B cell (primary cell): ENCODE measurements at regions not wholly inside any gene's neighbourhood (a gene's known extent, or its start where the extent isn't known, plus 50 kb on each side); places are given as distances from the start of the nearest gene placed in this dataset.
"Not testable (repeated sequence)": the region's sequence is repeated elsewhere in the genome, so short reads cannot be mapped to it uniquely, and the experiment has no call there.

ENCODE experiments used
- ATAC-seq: fragments of 200-7000 bp; cut with Tn5 transposase; one replicate; pipeline ENCODE4 v1.10.0; 2021; ENCODE audit warnings: low read depth, mild to moderate bottlenecking, moderate number of reproducible peaks, moderate library complexity
- CTCF ChIA-PET: fragments of 350-600 bp; sonication (Branson Sonifier 250); formaldehyde crosslinking; loops from one replicate; lab custom pipeline; 2021; ENCODE audit warnings: antibody characterized with exemption, inconsistent platforms; lab: Charles Lee
- POLR2A ChIA-PET: fragments of 350-600 bp; sonication (Branson Sonifier 250); formaldehyde crosslinking; loops from one replicate; lab custom pipeline; 2021; ENCODE audit warnings: antibody characterized with exemption; lab: Charles Lee
- DNase-seq: peaks from one replicate; pipeline ENCODE4 v3.0.0; 2013
- H2AFZ ChIP-seq: 2 replicates; pipeline ENCODE4 v1.6.1; 2012; ENCODE audit warnings: mild to moderate bottlenecking, low read depth, low read length; ENCODE audit not compliant: insufficient read depth, poor library complexity, severe bottlenecking
- H3K27ac ChIP-seq, 2 donors: 1 replicate in 1 of 2; 2 replicates in 1 of 2; pipeline ENCODE4 v1.5.1; 2012 to 2013; ENCODE audit warnings: low read length in 2 of 2, mild to moderate bottlenecking in 2 of 2, moderate library complexity in 1 of 2
- H3K27me3 ChIP-seq, 4 experiments: fragments of 200-600 bp in 1 of 4; sonication (generic) in 1 of 4; replicated peaks in 1 of 4; 1 replicate in 2 of 4; 2 replicates in 2 of 4; pipeline versions ENCODE4 v1.6.1 to v1.7.0; 2013 to 2016; ENCODE audit warnings: low read length in 3 of 4, mild to moderate bottlenecking in 2 of 4, mixed read lengths in 1 of 4, moderate library complexity in 1 of 4; ENCODE audit not compliant: insufficient read depth in 4 of 4, control insufficient read depth in 3 of 4; ENCODE audit errors: control extremely low read depth in 1 of 4
- H3K36me3 ChIP-seq, 2 experiments: replicated peaks in 1 of 2; 1 replicate in 1 of 2; 2 replicates in 1 of 2; pipeline versions ENCODE4 v1.6.1 to v1.7.1; 2013; ENCODE audit warnings: low read length in 1 of 2; ENCODE audit not compliant: insufficient read depth in 2 of 2, control insufficient read depth in 1 of 2; ENCODE audit errors: control extremely low read depth in 1 of 2, extremely low read depth in 1 of 2
- H3K4me1 ChIP-seq, 2 donors: fragments of 200-600 bp in 1 of 2; sonication (generic) in 1 of 2; 1 replicate in 1 of 2; 2 replicates in 1 of 2; pipeline versions ENCODE4 v1.5.1 to v1.6.1; 2013 to 2017; ENCODE audit warnings: low read length in 2 of 2; ENCODE audit not compliant: control insufficient read depth in 2 of 2, insufficient read depth in 2 of 2
- H3K4me2 ChIP-seq: replicated peaks from 2 replicates; pipeline ENCODE3; 2012; ENCODE audit warnings: mild to moderate bottlenecking, low read depth, low read length; ENCODE audit not compliant: poor library complexity, severe bottlenecking
- H3K4me3 ChIP-seq, 5 experiments: fragments of 200-600 bp in 1 of 5; sonication (generic) in 1 of 5; 1 replicate in 3 of 5; 2 replicates in 2 of 5; pipeline versions ENCODE4 v1.5.1 to v1.7.0; 2011 to 2016; ENCODE audit warnings: low read length in 4 of 5, mild to moderate bottlenecking in 4 of 5, low read depth in 2 of 5, control low read depth in 1 of 5, moderate library complexity in 1 of 5; ENCODE audit not compliant: insufficient read depth in 1 of 5; ENCODE audit errors: control extremely low read depth in 1 of 5, extremely low read depth in 1 of 5
- H3K79me2 ChIP-seq: fragments of 200-600 bp; sonication (generic); one replicate; pipeline ENCODE4 v1.6.0; 2016; ENCODE audit warnings: low read length; ENCODE audit not compliant: control insufficient read depth, insufficient read depth
- H3K9ac ChIP-seq: fragments of 200-600 bp; sonication (generic); 2 replicates; pipeline ENCODE4 v1.6.1; 2017; ENCODE audit warnings: mild to moderate bottlenecking, low read length, moderate library complexity
- H3K9me3 ChIP-seq, 3 donors: one replicate each; pipeline versions ENCODE4 v1.6.1 to v1.7.1; 2013; ENCODE audit warnings: low read length in 2 of 3; ENCODE audit not compliant: control insufficient read depth in 2 of 3, insufficient read depth in 1 of 3; ENCODE audit errors: control extremely low read depth in 1 of 3
- H4K20me1 ChIP-seq: 2 replicates; pipeline ENCODE4 v1.6.0; 2012; ENCODE audit warnings: mild to moderate bottlenecking, low read length; ENCODE audit not compliant: insufficient read depth, control insufficient read depth, poor library complexity, severe bottlenecking
- H3K27ac Mint-ChIP-seq: one replicate; pipeline ENCODE4 v1.8.0; 2021; ENCODE audit warnings: mixed read lengths
- H3K27me3 Mint-ChIP-seq: one replicate; pipeline ENCODE4 v1.8.0; 2021; ENCODE audit warnings: mixed read lengths
- H3K4me1 Mint-ChIP-seq: one replicate; pipeline ENCODE4 v1.8.0; 2021; ENCODE audit warnings: mixed read lengths
- H3K4me3 Mint-ChIP-seq: one replicate; pipeline ENCODE4 v1.8.0; 2021; ENCODE audit warnings: mixed read lengths
- H3K9me3 Mint-ChIP-seq: one replicate; pipeline ENCODE4 v1.8.0; 2022; ENCODE audit warnings: mixed read lengths; ENCODE audit not compliant: insufficient read depth
- EZH2 ChIP-seq: IDR thresholded peaks from 2 replicates; pipeline ENCODE4 v1.6.1; 2012; ENCODE audit warnings: borderline replicate concordance, low read depth, mild to moderate bottlenecking, moderate library complexity, low read length; ENCODE audit not compliant: insufficient read depth, poor library complexity, severe bottlenecking
- WGBS: methylation state at CpG from one replicate; pipeline ENCODE4 v1.1.5; 2013; ENCODE audit warnings: missing lambda C conversion rate; ENCODE audit not compliant: insufficient coverage; 5-methylcytosine and 5-hydroxymethylcytosine counted together
- intact Hi-C: fragments of 100-400 bp; cut with micrococcal nuclease; formaldehyde crosslinking; loops from one replicate; pipeline ENCODE4 v1.10.0; 2022
- TF ChIP-seq, protein P1 (sequence below): fragments of 200-600 bp; IDR thresholded peaks from one replicate; pipeline ENCODE4 v1.8.0; 2022; ENCODE audit warnings: antibody characterized with exemption, mild to moderate bottlenecking

DNA sequence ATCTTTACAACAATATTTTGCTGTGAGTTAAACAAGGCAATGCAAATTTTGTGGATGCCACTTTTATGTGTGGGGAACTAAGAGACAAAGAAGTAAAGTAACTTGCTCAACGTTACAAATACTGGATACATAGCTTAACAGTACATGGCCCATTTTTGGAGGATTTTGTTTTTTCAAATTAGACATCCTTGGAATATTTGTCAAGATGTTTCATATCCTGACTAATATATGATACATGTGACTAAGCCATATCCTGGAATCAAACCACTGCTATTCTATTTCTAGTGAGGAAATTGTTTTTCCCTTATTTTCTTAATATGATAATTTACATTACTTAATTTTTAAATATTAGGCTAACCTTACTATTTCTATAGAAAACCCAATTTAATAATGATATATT is 529.8 kb downstream of the DMRTA1 start:
- no peak overlapping the region for H3K27ac ChIP-seq
- ATAC-seq, result no peak
- no peak overlapping the region for H3K4me2 ChIP-seq
- POLR2A ChIA-PET, result no interaction called here
- H3K27me3 ChIP-seq, result no peaks in the 10 kb centered on the region
- H2AFZ ChIP-seq, result no peak overlapping the region
- H3K36me3 ChIP-seq, result no peaks in the 10 kb centered on the region
- Mint-ChIP-seq H3K4me3 (no peak overlapping the region), H3K27ac (no peak overlapping the region), H3K9me3 (peaks cover 2% of the 10 kb centered on the region), H3K4me1 (no peaks in the 10 kb centered on the region), H3K27me3 (no peaks in the 10 kb centered on the region)
- DNase-seq, result no peak
- CTCF ChIA-PET, result no interaction called here
- no peaks in the 10 kb centered on the region for H3K79me2 ChIP-seq
- H4K20me1 ChIP-seq, result no peaks in the 10 kb centered on the region
- intact Hi-C loops, result no loop called here
- TF ChIP-seq, protein P1, sequence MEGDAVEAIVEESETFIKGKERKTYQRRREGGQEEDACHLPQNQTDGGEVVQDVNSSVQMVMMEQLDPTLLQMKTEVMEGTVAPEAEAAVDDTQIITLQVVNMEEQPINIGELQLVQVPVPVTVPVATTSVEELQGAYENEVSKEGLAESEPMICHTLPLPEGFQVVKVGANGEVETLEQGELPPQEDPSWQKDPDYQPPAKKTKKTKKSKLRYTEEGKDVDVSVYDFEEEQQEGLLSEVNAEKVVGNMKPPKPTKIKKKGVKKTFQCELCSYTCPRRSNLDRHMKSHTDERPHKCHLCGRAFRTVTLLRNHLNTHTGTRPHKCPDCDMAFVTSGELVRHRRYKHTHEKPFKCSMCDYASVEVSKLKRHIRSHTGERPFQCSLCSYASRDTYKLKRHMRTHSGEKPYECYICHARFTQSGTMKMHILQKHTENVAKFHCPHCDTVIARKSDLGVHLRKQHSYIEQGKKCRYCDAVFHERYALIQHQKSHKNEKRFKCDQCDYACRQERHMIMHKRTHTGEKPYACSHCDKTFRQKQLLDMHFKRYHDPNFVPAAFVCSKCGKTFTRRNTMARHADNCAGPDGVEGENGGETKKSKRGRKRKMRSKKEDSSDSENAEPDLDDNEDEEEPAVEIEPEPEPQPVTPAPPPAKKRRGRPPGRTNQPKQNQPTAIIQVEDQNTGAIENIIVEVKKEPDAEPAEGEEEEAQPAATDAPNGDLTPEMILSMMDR, result no peak
- TF ChIP-seq EZH2, result no peak
- no peak overlapping the region for H3K4me3 ChIP-seq
- no CpG with 5 or more reads among the region's 1 CpG for WGBS
- H3K9ac ChIP-seq, result no peak overlapping the region
- no peaks in the 10 kb centered on the region for H3K4me1 ChIP-seq
- no peaks in the 10 kb centered on the region for H3K9me3 ChIP-seq

GRCh38 chr9:22980429-22980828 is 533.8 kb downstream of the DMRTA1 start:
- DNase-seq, H3K27ac Mint-ChIP-seq, H3K36me3 ChIP-seq, H3K4me3 ChIP-seq, H3K4me2 ChIP-seq, intact Hi-C loops, H3K9ac ChIP-seq, H3K27me3 Mint-ChIP-seq, POLR2A ChIA-PET, H3K79me2 ChIP-seq, CTCF ChIA-PET, H3K27me3 ChIP-seq, H3K27ac ChIP-seq, H3K4me3 Mint-ChIP-seq, ATAC-seq, H2AFZ ChIP-seq, H3K4me1 ChIP-seq, H3K4me1 Mint-ChIP-seq, H3K9me3 ChIP-seq, H3K9me3 Mint-ChIP-seq, H4K20me1 ChIP-seq: not testable (repeated sequence)
- 93% methylated on average over 10 of the region's 13 CpGs for WGBS
